ENCODE measurements at regions not wholly inside any gene's neighbourhood (a gene's known extent, or its start where the extent isn't known, plus 50 kb on each side); places are given as distances from the start of the nearest gene placed in this dataset.

DNA sequence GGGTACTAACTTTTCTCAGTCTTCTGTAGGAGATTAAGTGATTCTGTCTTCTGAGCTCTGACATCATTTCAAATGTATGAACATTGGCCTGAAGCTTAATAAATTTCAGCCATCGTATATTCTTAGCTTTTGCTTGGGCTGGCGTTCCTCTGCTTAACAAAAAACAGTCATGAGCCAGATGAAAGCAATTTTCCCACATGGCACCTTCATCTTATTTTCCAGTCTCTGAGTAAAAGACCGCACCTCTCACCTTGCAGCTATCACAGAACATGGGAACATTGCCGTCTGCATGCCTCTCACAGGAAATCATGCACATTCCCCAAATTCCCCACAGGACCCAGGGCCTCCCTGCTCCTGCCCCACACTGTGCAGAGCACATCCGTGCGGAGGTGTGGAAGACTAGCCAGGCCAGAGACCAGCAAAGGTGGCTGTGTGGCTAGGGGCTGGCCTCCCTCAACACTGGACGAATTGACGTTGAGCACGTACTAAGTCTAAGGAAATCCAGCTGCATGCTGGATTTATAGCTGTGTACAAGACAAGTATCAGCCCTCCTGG, 531.8 kb upstream of the ID2 start:
- no peak for DNase-seq (ENCODE audit: low spot score)
- Histone ChIP-seq H3K36me3 (no peaks in the 10 kb centered on the region), H3K4me1 (peaks cover 0 to 18% of the 10 kb centered on the region in 2 donors), H3K9me3 (no peaks in the 10 kb centered on the region), H3K27me3 (no peaks in the 10 kb centered on the region), H3K27ac (no peak overlapping the region), H3K4me3 (no peak overlapping the region)
- no peak for TF ChIP-seq CTCF (IDR thresholded peaks at IDR 0.05)

- H3K36me3 ChIP-seq, result no peaks in the 10 kb centered on the region
- H3K4me3 ChIP-seq, result no peak overlapping the region
- H3K27ac ChIP-seq, result no peak overlapping the region
- H3K27me3 ChIP-seq, result no peaks in the 10 kb centered on the region
- no peak for DNase-seq (ENCODE audit: low spot score)
- H3K4me1 ChIP-seq, result peaks cover 0 to under 1% of the 10 kb centered on the region in 2 donors
- no peak for TF ChIP-seq CTCF (IDR thresholded peaks at IDR 0.05)
- no peaks in the 10 kb centered on the region for H3K9me3 ChIP-seq
Observed at GRCh38 chr2:8151888-8152287, 530.0 kb upstream of the ID2 start.

- DNase-seq (ENCODE audit: low spot score), result no peak
- TF ChIP-seq CTCF (IDR thresholded peaks at IDR 0.05), result no peak
- no peaks in the 10 kb centered on the region for H3K9me3 ChIP-seq
- H3K36me3 ChIP-seq, result no peaks in the 10 kb centered on the region
- no peak overlapping the region for H3K27ac ChIP-seq
- H3K4me3 ChIP-seq, result no peak overlapping the region
- no peaks in the 10 kb centered on the region for H3K4me1 ChIP-seq
- no peaks in the 10 kb centered on the region for H3K27me3 ChIP-seq
Observed at GRCh38 chr2:8152392-8153257, 529.2 kb upstream of the ID2 start.

DNA sequence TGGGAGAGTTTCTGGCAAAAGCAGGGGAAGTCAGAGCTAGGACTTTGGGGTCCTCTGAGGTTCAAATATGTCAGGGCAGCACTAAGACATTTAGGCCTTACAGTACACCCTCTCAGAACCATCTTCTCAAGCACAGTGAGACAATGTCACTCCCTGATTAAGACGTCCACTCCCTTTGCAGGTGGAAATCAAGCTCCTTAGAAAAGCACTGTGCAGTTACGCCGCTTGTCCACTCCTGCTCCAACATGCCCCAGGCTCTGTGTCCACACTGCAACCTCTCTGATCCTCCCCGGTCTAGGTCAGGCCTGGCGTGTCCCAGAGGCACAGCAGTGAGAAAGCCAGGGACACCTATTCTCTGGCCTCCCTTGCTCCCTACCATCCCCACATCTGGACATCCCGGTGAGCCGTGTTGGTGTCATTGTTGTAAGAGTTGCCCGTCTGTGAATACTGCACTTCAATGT, 528.6 kb upstream of the ID2 start:
- Histone ChIP-seq H3K36me3 (no peaks in the 10 kb centered on the region), H3K27ac (no peak overlapping the region), H3K9me3 (no peaks in the 10 kb centered on the region), H3K4me3 (no peak overlapping the region), H3K27me3 (no peaks in the 10 kb centered on the region), H3K4me1 (no peaks in the 10 kb centered on the region)
- TF ChIP-seq CTCF (IDR thresholded peaks at IDR 0.05), result no peak
- DNase-seq (ENCODE audit: low spot score), result no peak

- no peak overlapping the region for H3K4me3 ChIP-seq
- no peaks in the 10 kb centered on the region for H3K27me3 ChIP-seq
- H3K36me3 ChIP-seq, result no peaks in the 10 kb centered on the region
- TF ChIP-seq CTCF (IDR thresholded peaks at IDR 0.05), result no peak
- H3K4me1 ChIP-seq, result no peaks in the 10 kb centered on the region
- H3K27ac ChIP-seq, result no peak overlapping the region
- no peaks in the 10 kb centered on the region for H3K9me3 ChIP-seq
- DNase-seq (ENCODE audit: low spot score), result no peak
Observed at GRCh38 chr2:8154270-8154669, 527.6 kb upstream of the ID2 start.

All from right atrium auricular region (tissue), 2 donors.